SK-N-MC (cell line): ENCODE measurements at regions not wholly inside any gene's neighbourhood (a gene's known extent, or its start where the extent isn't known, plus 50 kb on each side); places are given as distances from the start of the nearest gene placed in this dataset.

ENCODE experiments used
- EZH2 ChIP-seq: fragments of 200-600 bp; sonication (generic); IDR thresholded peaks from one replicate; pipeline ENCODE4 v1.6.1; 2017; ENCODE audit warnings: antibody characterized with exemption
- FOXP2 ChIP-seq: optimal IDR thresholded peaks from 2 replicates; pipeline ENCODE3; 2011; ENCODE audit warnings: mild to moderate bottlenecking, moderate library complexity; ENCODE audit not compliant: insufficient read depth; ENCODE audit errors: extremely low read length, control extremely low read depth
- POLR2AphosphoS5 ChIP-seq: IDR thresholded peaks from 2 replicates; pipeline ENCODE4 v1.6.1; 2012; ENCODE audit warnings: mild to moderate bottlenecking, low read depth, low read length, borderline replicate concordance

- TF ChIP-seq POLR2AphosphoS5: no peak
- TF ChIP-seq FOXP2: no peak
- no peak for TF ChIP-seq EZH2
Observed at GRCh38 chr5:40346901-40347300, 332.8 kb upstream of the PTGER4 start.
